Thoracic aorta (tissue), 2 donors: ENCODE measurements at regions not wholly inside any gene's neighbourhood (a gene's known extent, or its start where the extent isn't known, plus 50 kb on each side); places are given as distances from the start of the nearest gene placed in this dataset.
"Not testable (repeated sequence)": the region's sequence is repeated elsewhere in the genome, so short reads cannot be mapped to it uniquely, and the experiment has no call there.

ENCODE experiments used
- ATAC-seq: fragments of 150-250 bp; one replicate; pipeline ENCODE4 v1.8.0; 2017; ENCODE audit warnings: low read depth; ENCODE audit not compliant: insufficient number of reproducible peaks, low FRiP score
- DNase-seq: peaks from one replicate; pipeline ENCODE4 v3.0.0-alpha.2; 2020; ENCODE audit warnings: low spot score
- H3K27ac ChIP-seq, 2 donors: fragments of 200-600 bp; sonication (generic); 1 replicate in 1 of 2; 2 replicates in 1 of 2; pipeline ENCODE4 v1.5.1; 2016; ENCODE audit warnings: mild to moderate bottlenecking in 2 of 2, moderate library complexity in 2 of 2
- H3K27me3 ChIP-seq: fragments of 200-600 bp; sonication (generic); replicated peaks from 2 replicates; pipeline ENCODE4 v1.6.0; 2016; ENCODE audit warnings: mild to moderate bottlenecking; ENCODE audit not compliant: insufficient read depth
- H3K36me3 ChIP-seq: fragments of 200-600 bp; sonication (generic); one replicate; pipeline ENCODE4 v1.5.1; 2016
- H3K4me1 ChIP-seq, 2 donors: fragments of 200-600 bp; sonication (generic); 1 replicate in 1 of 2; 2 replicates in 1 of 2; pipeline versions ENCODE4 v1.5.1 to v1.6.0; 2016; ENCODE audit warnings: low read depth in 2 of 2, mild to moderate bottlenecking in 1 of 2; ENCODE audit not compliant: control insufficient read depth in 1 of 2
- H3K4me3 ChIP-seq: fragments of 200-600 bp; sonication (generic); 2 replicates; pipeline ENCODE4 v1.5.1; 2016; ENCODE audit warnings: mild to moderate bottlenecking
- H3K9me3 ChIP-seq: fragments of 200-600 bp; sonication (generic); 2 replicates; pipeline ENCODE4 v1.5.1; 2016
- CTCF ChIP-seq: fragments of 200-600 bp; sonication (generic); IDR thresholded peaks from one replicate; pipeline ENCODE4 v1.5.1; 2019; ENCODE audit warnings: antibody characterized with exemption

GRCh38 chr5:92248518-92248917 is 865.4 kb upstream of the ARRDC3 start:
- ATAC-seq (no peak), DNase-seq (no peak)
- no peak for TF ChIP-seq CTCF
- Histone ChIP-seq H3K27me3 (no peaks in the 10 kb centered on the region), H3K36me3 (no peaks in the 10 kb centered on the region), H3K9me3 (peaks cover 3% of the 10 kb centered on the region), H3K4me1 (no peaks in the 10 kb centered on the region), H3K4me3 (no peak overlapping the region), H3K27ac (no peak overlapping the region)

GRCh38 chr5:92242170-92242569 is 859.1 kb upstream of the ARRDC3 start:
- Histone ChIP-seq H3K27ac (no peak overlapping the region), H3K4me1 (no peaks in the 10 kb centered on the region), H3K27me3 (no peaks in the 10 kb centered on the region), H3K36me3 (no peaks in the 10 kb centered on the region), H3K9me3 (no peaks in the 10 kb centered on the region), H3K4me3 (no peak overlapping the region)
- no peak for ATAC-seq
- no peak for DNase-seq
- no peak for TF ChIP-seq CTCF

GRCh38 chr5:92237896-92238295 is 854.8 kb upstream of the ARRDC3 start:
- Histone ChIP-seq H3K4me1 (no peaks in the 10 kb centered on the region), H3K36me3 (no peaks in the 10 kb centered on the region), H3K9me3 (no peaks in the 10 kb centered on the region), H3K4me3 (no peak overlapping the region), H3K27me3 (no peaks in the 10 kb centered on the region), H3K27ac (no peak overlapping the region)
- ATAC-seq, result no peak
- DNase-seq, result no peak
- no peak for TF ChIP-seq CTCF

- TF ChIP-seq CTCF, result no peak
- Histone ChIP-seq H3K4me3 (no peak overlapping the region), H3K9me3 (no peaks in the 10 kb centered on the region), H3K27me3 (no peaks in the 10 kb centered on the region), H3K4me1 (no peaks in the 10 kb centered on the region), H3K36me3 (no peaks in the 10 kb centered on the region), H3K27ac (no peak overlapping the region)
- ATAC-seq (no peak), DNase-seq (no peak)
Observed at GRCh38 chr5:92222449-92222848, 839.3 kb upstream of the ARRDC3 start.

- not testable (repeated sequence) for DNase-seq, H3K4me1 ChIP-seq, ATAC-seq
Observed at GRCh38 chr5:92216852-92217251, 833.7 kb upstream of the ARRDC3 start.

GRCh38 chr5:92215116-92215515 is 832.0 kb upstream of the ARRDC3 start:
- no peak for TF ChIP-seq CTCF
- Histone ChIP-seq H3K4me3 (no peak overlapping the region), H3K4me1 (no peaks in the 10 kb centered on the region), H3K27me3 (no peaks in the 10 kb centered on the region), H3K36me3 (no peaks in the 10 kb centered on the region), H3K9me3 (peaks cover 5% of the 10 kb centered on the region), H3K27ac (no peak overlapping the region)
- DNase-seq, result no peak
- ATAC-seq, result no peak

More at GRCh38 chr5:92216852-92217251, 833.7 kb upstream of the ARRDC3 start:
- H3K27ac ChIP-seq, H3K36me3 ChIP-seq, H3K27me3 ChIP-seq, H3K4me3 ChIP-seq, H3K9me3 ChIP-seq: not testable (repeated sequence)
